Nucleus accumbens (tissue), 56 donors: ENCODE measurements at regions not wholly inside any gene's neighbourhood (a gene's known extent, or its start where the extent isn't known, plus 50 kb on each side); places are given as distances from the start of the nearest gene placed in this dataset.

ENCODE experiments used
- DNase-seq, 56 donors: peaks; one replicate each; lab custom pipeline; 2025; lab: John Stamatoyannopoulos, UW

DNA sequence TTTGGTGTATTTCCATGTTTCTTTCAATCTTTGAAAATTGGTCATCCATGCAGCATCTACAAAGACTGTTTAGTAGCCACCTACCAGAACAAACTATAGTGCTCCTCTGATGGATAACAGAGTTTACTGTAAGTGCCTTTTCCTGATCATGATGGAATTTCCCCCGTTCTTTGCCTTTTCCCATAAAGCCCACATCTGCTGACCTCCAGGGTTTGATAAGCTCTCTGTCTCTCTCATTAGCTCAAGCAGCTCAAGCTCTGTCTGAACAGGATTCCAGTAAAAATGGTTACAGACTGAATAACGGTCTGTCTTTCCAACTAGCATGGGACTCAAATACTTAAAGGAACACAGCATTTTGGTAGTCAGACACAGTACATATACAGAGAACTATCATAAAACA is 308.4 kb upstream of the SORL1-AS1 start:
- no peak for DNase-seq

DNA sequence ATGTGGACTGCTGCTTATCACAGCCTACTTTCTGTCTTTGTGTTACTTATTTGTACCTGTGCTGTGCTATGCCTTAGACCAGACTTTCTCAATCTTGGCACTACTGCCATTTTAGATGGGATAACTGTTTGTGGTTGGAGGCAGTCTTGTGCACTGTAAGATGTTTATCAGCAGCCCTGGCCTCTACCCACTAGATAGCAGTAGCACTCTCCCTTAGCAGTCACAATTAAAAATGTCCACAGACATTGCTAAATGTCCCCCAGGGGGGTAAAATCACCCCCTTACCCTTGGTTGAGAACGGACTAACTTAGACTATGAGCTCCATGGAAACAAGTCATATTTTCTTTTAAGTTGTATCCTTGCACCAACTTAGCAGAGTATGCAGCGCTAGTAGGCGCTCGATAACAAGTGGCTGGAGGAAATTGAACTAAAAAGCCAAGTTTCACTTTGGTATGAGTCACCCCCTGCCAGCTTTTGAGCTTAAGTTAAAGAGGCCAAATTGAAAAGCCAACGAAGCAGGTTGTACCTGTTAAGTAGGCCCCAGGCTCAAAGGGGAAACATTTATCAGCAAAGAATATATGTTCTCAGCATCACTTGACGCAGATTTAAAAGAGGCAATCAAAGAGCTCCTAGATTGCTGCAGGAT is 304.8 kb upstream of the SORL1-AS1 start:
- no peak for DNase-seq

DNA sequence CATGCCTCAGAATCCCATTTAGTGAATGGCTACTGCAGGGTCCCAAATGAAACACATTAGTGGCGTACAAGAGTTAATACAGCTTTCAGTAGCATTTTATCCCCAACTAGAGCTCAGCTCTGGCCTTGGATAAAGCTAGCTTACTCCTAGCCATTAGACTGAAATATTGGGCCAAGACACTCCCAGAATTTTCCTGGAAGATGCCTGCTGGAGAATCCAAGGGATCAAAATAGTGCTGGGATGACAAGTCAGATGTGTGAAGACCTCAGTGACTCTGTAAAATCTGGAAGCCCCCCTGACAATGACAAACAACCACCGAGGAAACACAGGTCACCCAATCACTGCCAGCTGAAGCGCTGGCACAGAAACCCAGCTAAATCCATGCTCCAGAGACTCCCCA is 303.1 kb upstream of the SORL1-AS1 start:
- DNase-seq: no peak

DNA sequence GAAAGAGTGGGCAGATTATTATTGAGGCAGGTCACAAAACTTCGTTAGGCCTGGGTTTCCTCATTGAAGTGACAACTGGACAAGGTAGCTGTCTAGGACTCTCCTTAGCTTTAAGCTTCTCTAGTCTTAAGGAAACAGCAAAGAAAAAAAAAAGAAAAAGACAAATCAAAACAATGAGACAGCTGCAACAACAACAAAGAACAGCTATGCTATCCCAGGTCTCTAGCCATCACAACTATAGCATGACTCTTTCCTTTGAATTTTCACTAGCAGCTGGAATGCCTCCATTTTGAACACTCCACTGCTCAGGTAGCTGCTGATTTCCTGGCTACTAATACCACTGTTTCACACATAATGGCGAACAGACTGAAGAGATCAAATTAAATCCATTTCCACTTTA is 302.4 kb upstream of the SORL1-AS1 start:
- no peak for DNase-seq

DNA sequence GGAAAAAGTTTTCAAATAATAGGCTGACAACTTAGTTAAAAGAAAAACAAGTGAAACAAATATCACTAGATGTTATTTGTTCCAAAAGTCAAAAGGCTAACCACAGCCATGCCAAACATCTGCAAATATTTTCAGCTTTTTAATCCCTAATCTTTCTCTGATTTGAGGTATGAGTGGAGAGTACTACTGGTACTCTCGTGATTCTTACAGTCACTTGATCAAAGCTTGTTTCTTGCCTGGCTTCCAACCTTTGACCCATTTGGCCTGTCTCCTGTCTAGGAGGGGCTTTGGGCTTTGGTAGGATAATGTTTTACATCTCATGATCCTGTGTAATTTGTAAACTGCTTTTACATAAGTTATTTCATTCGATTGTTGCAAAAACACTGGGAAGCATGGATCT is 301.8 kb upstream of the SORL1-AS1 start:
- DNase-seq: no peak

DNA sequence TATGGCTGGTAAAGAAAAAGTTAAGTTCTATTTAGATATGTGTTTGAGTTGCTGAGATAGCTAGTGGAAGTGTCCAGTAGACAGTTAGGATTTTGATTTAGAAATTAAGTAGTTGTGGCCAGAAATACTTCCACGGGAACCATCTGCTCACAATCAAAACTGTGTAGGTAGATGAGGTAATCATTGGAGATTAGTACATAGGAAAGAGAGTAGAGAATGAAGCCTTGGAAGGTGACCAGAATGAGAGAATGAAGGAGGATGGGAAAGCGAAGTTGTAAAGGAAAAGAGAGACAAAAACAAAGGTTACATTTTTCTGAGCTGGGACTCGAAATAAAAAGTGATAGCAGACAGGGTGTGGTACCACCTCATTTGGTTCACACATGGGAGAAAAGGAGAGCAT is 296.9 kb upstream of the SORL1-AS1 start:
- no peak for DNase-seq

DNA sequence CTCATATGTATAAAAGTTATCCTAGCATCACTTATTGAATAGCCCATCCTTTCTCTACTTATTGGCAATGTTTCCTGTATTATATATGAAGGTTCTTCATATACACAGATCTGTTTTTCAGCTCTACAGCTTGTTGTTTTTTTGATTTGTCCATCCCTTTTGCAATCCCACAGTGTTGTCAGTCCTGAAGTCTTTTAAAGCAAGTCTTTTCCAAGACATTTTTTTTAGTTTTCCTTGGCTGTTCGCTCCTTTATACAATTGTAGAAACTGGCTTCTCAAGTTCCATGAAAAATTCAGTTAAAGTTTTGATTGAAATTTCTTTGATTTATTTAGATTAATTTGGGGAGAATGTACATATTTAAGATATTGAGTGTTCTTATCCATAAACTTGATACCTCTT is 295.3 kb upstream of the SORL1-AS1 start:
- no peak for DNase-seq

DNA sequence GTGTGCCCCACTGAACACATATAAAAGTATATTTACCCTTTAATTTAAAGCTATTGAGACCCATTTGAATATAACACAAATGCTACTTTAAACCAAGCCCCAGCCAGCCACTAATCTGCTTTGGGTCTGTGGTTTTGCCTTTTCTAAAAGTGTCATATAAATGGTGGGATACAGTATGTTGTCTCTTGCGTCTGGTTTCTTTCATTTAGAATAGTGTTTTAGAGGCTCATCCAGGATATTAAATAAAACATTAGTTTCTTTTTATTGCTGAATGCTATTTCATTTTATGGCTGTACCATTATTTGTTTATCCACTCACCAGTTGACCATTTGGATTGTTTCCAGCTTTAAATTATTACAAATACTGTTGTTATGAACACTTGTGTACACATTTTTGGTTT is 290.5 kb upstream of the SORL1-AS1 start:
- DNase-seq: no peak

DNA sequence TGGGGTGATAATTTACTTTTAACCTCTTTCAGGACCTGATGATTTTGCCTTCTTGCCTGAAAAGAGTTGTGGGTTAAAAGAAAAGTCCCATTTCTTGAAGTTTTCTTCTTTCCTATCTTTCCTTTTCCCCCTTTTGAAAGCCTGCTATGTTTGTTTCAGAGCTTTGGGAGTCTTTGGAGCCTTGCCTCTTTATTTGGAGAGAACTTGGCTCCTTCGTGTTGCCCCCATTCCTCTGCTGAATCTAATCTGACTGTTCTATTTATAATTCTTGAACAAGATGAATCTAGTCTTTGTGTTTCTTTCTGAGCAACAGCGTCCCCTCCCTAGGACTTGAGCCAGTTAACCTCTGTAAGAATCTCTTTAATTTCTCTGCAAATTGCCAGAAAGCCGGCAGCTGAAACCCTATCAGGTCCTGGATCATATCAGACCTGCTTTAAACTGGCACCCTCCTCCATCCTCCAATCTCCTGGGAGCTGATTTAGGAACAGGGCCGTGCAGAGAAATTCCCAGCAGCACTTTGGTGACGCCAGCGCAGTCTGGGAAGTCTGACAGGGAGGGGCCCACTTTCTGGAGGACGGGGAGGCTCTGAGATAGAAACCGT is 289.1 kb upstream of the SORL1-AS1 start:
- DNase-seq: peak in 48 of 56 donors; percentile 18 to 83 (median 56)

DNA sequence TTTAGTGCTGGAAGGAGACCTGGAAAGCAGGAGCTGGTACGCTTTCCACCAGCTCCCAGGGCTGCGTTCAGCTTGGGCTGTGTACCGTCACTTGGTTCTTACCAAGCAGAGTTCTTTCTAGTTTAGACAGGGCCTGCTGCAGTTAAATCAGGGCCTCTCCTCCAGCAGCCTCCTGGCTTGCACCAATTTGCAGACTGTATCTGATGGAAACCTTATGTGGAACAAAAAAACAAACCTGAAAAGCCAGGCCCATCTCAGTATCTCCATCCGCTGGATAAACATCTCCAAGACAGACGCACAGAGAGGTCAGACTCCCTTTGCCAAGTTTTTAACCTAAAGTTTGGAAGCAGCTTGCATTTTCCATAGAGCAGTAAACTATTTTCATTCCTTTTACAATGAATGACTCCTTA is 288.6 kb upstream of the SORL1-AS1 start:
- peak in 4 of 56 donors; percentile 4 to 35 (median 14) for DNase-seq

DNA sequence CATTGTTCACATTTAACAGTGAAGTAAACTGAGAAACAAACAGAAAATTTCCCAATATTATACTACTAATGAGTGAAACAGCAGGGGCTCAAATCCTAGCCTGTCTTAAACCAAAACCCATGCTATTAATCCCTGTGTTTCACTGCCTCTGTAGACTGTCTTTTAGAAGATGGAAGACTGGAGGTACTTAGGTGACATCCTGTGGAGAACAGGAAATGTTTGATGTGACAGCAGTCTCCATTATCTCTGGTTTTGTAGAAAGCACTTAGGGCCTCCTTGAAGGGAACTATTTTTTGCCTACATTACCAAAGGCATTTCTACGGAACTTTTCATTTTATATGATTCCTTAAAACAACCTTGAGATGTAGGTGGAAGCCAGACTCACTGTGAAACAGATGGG is 288.1 kb upstream of the SORL1-AS1 start:
- DNase-seq: no peak

DNA sequence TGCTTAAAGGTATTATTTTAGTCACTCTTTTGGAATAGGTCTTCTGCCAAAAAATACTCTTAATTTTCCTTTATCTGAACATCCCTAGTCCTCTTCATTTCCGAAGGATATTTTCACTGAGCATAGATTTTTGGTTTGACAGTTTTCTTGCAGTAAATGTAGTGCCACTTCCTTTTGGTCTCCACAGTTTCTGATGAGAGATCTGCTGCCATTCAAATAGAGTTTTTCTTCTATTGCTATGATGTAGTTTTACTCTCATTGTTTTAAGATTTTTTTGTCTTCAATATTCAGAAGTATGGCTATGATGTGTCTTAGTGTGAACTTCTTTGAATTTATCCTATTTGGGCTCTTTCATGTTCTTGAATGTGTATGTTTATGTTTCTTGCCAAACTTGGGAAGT is 281.1 kb upstream of the SORL1-AS1 start:
- DNase-seq: no peak

DNA sequence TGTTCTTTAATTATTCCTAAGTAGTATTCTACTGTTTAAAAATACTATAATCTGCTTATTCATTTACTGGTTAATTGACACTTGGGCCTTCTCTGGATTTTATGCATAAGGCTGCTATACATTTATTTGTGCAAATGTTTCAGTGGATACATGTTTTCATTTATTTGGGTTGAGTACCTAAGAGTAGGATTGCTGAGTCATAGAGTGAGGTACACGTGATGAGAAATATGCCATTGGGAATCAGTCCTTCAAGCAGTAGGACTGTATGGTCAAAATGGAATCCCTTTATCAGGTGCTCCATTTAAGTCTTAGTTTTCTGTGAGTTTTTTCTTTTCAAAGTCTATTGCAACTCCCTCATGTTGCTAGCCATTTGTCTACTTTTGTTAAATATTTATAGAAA is 275.2 kb upstream of the SORL1-AS1 start:
- no peak for DNase-seq

DNA sequence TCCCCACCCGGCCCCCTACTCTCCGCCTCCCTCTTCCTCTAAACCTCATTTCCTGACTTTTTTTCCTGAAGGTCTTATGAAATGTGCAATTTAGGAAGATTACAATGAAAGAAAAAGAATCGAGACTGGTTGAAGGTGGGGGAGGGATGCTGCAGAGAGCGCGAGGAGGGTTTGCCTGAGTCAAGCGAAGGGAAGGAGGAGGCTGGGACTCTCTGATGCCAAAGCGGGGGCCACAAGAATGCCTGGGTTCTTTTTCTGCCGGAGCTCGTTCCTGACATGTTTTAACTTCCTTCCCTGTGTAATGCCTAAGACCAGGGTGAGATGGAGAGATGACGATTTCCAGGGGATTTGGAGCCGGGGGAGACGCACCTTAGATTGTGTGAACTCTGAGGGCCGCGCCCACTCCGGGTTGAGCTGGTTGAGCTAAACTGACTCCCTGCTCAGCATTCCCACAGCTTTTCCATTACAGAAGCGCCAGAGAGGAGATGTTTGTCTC is 270.5 kb upstream of the SORL1-AS1 start:
- DNase-seq: peak in 52 of 56 donors; percentile 15 to 88 (median 70)

DNA sequence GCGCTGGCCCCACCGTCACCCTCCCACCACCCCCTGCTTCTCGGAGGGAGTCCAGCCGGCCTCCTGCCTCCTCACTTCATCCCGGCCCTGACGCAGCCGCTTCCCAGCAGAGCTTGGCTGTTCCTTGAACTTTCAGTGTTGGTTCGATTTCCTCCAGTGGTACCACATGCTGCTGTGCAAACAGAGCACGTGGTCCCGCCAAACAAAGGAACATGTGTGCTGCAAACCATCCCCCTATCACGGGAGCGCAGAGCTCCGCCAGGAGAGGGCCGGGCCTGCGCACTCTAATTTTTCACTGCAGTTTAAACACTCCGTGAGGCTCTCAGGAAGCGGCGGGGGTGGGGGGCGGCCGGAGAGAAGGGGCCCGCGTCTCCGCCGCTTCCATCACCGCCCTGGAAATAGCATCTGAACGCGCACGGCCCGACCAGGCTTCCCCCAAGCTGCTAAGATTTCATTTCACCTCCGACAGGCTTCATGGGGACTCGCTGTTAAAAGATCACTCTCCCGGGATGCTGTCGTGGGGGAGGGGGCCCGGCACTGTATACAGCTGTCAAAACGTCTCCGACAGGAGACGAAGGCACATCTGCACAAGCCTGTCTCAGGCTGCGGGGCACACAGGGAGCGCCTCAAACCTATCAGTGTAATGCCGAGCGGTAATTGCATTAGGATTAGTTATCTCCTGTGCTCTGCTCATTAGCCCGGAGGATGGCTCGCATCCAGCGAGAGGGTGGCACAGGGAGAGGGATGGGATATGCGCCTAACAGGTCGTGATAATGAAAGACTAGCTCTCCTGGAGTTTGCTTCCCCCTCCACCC is 269.9 kb upstream of the SORL1-AS1 start:
- DNase-seq: peak; percentile 72 to 98 (median 95)

DNA sequence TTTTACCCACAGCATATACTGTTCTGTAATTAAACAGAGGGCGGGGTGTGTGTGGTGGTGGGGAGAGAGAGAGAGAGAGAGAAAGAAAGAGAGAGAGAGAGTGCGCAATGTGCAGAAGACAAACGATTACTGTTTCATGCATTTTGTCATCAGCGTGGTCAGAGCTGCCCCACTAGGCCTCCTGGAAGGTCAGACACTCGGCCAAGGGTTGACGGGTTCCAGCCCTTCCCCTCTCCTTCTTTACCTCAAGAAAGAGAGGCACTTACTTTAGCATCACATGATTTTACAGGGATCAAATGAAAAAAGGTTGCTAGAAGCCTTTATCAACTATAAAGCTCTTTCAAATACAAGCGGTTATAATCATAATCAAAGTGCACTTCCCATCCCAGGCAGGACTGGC is 269.2 kb upstream of the SORL1-AS1 start:
- DNase-seq: peak in 45 of 56 donors; percentile 26 to 84 (median 66)

DNA sequence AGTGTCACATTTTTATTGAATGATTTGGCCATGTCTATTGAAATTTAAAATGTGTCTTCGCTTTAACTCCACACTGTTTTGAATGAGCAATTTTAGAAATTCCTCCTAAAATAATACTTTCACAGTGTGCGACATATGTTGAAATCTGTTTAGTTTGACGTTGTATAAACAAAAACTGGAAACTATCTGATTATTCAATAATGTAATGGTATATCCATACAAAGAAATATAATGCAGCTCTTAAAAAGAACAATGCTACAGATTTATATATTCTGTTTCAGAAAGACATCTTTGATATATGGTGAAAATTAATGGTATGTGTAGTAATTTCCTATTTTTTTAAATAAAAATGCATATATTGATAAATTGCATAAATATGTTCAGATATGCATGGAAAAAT is 268.7 kb upstream of the SORL1-AS1 start:
- no peak for DNase-seq

DNA sequence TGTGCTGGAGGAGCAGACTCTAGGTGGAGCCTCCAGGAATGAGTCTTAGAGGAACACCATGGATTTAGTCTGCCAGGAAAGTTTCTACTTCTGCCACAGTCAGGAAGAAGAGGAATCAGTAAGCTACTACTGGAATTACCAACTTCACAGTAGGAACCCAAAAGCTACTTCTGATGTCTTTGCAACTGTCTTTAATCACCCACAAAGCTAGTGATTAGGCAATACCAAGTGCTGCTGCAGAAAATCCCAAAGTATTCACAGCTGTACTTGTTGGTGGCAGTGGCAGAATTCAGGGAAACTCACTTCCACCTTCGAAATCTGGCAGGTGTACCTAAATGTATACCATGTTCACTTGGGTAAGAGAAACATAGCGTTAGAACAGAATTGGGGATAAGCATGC is 264.5 kb upstream of the SORL1-AS1 start:
- DNase-seq: no peak

DNA sequence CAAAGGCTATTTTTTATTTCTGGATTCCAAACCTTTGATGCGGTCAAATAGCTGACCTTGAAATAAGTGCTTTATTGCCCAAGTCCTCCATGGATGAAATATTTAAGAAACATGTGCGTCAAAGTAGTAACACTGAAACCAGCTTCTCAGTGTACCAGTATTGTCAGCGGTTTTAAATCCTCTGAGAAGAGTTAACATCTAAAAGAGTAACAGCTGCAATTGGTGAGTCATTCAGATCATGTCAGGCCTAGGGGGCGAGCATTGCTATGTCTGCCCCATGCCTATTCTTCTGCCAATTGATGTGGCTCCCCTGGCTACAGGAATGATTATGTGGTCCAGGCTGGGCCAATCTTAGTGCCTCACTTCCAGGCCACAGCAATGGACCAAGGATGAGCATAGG is 263.3 kb upstream of the SORL1-AS1 start:
- no peak for DNase-seq

DNA sequence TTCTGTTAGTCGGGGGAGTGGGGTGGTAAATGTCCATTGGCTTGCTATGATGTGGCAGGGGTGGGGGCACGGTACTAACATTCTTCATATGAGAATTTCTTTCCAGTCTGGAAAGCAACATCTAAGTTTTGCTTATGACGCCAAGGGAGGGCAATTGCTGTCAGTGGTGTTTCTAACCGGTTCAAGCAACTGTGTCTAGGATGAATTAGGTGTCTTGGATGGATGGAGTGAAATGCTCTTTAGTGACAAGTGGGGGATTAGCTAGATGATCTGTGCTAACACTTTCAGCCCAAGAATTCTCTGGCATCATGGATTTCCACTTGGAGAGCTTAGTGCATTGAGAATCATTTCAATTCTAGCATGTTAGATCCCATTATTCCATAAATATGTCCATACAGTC is 262.6 kb upstream of the SORL1-AS1 start:
- no peak for DNase-seq

DNA sequence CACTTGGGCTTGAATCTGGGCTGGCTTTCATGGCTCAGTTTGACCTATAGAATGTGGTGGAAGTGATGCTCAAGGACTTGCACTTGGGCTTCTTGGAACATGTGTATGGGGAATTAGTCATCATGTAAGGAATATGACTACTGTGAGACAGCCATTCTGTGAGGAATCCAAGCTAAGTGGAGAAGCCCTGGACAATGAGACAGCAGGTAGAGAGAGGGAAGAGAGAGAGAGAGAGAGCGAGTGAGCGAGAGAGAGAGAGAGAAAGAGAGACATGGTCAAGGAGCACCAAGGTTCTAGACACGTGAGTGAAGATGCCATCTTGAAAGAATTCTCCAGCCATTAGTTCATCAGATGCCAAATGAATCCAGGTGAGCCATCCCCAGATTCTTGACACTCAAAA is 261.6 kb upstream of the SORL1-AS1 start:
- no peak for DNase-seq

DNA sequence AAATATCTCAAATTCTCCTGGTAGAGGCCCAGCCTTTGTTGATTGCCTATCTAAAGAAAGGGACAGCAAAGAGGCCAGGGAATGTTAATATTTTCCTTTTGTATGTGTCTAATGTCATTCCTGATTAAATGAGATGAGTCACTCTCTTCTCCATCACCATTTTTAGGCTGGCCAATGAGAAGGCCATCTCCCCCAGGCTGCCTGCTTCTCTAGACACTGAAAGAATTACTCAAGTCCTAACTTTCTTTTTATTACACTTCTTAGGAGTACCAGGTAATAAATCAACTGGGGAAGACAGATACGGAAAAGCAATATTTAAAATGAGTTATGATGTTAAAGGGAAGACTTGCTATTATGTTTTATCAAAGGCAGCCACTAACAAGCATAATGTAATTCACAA is 259.2 kb upstream of the SORL1-AS1 start:
- no peak for DNase-seq
